IPS DF 19.7 (cell line): ENCODE measurements at regions not wholly inside any gene's neighbourhood (a gene's known extent, or its start where the extent isn't known, plus 50 kb on each side); places are given as distances from the start of the nearest gene placed in this dataset.

Experiments used
- DNase-seq: peaks from one replicate; pipeline ENCODE4 v3.0.0-alpha.2; 2013; ENCODE audit warnings: low read depth, low spot score

DNA sequence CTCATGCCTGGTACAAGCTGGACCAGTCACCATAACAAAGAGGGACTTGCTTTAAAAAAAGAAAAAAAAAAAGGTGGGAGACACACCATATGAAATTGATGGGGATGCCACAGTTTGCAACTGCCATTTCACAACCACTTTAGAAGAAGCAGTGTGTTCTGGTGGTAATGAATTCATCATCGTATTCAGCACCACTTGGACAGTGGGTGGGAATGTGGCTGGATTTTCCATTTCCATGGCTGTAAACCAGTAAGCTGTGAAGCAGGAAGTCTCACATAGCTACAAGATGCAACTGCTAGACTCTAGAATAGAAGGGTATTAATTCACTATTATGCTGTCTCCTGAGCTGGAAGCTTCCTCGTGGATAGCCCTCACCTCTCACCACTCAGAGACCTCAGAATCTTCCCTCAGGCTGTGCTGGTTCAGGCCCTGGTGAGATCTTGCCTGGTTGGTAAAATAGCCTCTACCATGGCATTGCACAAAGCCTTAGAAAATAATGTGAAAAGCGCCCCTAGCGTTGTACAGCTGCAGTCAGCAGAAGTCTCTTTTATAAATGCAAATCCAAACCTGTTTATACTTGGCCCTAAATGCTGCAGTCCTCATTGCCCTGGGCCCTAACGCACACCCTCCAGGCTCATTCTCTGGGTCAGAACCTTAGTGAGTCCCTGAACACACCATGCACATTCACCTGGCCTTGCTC is 150.7 kb downstream of the KCTD15 start:
- DNase-seq = no peak

GRCh38 chr19:33948651-33949335 is 152.1 kb downstream of the KCTD15 start:
- DNase-seq = no peak

GRCh38 chr19:33950091-33950750 is 153.6 kb downstream of the KCTD15 start:
- no peak for DNase-seq

- DNase-seq = no peak
Measured at GRCh38 chr19:33953023-33953422, 156.4 kb downstream of the KCTD15 start.

DNA sequence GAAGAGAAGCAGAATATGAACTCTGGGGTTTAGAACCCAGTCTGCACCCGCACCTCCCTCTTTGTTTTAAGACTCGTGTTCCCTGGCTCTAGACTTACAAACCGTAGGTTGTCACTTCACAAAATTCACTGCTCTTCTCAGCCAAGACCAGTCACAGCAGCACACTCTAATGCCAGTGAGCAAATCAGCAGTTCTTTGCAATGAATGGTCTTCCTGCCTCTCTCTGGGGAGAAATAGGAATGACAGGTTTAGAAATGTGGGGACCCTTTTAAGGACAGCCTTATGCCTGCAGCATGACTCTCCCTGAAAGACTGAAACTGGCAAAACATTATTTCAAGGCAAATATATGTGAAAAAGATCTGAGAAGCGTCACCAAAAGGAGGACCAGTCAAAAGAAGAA is 156.9 kb downstream of the KCTD15 start:
- DNase-seq = no peak

DNA sequence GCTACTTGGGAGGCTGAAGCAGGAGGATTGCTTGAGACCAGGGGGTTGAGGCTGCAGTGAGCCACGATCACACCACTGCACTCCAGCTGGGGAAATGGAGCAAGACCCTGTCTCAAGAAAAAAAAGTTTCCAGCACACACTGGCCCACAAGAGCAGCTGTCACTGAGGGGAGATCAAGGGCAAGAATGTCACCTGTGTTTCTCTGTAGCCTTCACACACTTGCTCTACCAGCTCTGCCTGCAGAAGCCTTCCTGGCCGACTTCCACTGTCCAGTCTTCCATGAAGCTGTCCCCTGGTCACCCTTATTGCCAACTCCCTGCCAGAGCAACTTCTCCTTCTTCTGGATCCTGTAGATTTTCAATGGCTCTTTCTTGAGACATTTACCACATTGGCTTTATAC is 158.0 kb downstream of the KCTD15 start:
- DNase-seq = no peak

GRCh38 chr19:33956941-33957340 is 160.3 kb downstream of the KCTD15 start:
- no peak for DNase-seq

DNA sequence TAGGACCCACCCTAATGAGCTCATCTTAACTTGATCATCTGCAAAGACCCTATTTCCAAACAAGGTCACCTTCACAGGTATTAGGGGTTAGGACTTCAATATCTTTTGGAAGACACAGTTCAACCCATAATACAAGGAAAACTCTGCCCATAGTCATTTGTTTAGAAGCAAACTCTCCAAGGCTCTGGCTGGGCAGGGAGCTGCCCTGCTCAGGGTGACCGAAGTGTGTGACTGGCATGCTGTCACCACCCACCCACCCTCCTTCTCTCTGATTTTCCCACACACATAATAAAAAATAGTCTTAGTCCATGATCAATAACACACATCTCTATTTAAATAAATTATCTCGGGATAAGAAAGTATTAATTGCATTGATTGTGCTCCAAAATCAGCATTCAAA is 161.1 kb downstream of the KCTD15 start:
- DNase-seq = no peak

DNA sequence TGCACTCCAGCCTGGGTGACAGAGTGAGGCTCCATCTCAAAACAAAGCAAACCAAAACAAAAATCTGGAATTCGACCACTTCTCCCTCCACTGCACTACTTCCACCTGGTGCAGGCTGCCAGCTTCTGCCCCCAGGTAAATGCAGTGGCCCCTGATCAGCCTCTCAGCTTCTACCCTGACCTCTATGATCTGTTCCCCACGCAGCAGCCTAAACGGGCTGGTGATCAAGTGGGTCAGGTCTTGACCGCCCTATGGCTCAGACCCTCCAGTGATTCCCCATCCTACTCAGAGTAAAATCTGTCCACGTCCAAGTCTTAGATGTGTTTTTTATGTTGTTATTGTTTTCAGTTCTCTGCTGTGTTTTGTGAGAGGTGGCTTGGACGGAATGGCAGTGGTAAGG is 163.9 kb downstream of the KCTD15 start:
- DNase-seq = no peak

DNA sequence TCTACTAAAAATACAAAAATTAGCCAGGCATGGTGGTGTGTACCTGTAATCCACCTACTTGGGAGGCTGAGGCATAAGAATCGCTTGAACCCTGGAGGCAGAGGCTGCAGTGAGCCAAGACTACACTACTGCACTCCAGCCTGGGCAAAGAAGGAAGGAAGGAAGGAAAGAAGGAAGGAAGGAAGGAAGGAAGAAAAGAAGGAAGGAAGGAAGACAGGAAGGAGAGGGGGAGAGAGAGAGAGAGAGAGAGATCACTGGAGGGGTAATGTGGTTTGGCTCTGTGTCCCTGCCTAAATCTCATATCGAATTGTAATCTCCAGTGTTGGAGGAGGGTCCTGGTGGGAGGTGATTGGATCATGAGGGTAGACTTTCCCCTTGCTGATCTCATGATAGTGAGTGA is 165.5 kb downstream of the KCTD15 start:
- DNase-seq = no peak

DNA sequence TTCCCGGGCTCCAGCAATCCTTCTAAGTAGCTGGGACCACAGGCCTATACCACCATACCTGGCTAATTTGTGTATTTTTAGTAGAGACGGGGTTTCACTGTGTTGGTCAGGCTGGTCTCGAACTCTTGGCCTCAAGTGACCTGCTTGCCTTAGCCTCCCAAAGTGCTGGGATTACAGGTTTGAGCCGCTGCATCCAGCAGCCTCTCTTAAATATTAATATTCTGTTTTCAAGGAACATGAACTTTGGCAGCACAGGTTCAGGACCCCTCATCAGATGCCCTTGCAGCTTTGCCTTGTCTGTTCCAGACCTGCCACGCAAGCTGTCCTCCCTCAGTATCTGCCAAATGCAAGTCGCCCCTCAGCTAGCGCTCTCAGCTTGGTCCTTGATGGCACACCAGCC is 166.8 kb downstream of the KCTD15 start:
- DNase-seq = no peak

- DNase-seq = no peak
Measured at GRCh38 chr19:33971073-33971472, 174.4 kb downstream of the KCTD15 start.

GRCh38 chr19:33977756-33978685 is 181.4 kb downstream of the KCTD15 start:
- DNase-seq = no peak

DNA sequence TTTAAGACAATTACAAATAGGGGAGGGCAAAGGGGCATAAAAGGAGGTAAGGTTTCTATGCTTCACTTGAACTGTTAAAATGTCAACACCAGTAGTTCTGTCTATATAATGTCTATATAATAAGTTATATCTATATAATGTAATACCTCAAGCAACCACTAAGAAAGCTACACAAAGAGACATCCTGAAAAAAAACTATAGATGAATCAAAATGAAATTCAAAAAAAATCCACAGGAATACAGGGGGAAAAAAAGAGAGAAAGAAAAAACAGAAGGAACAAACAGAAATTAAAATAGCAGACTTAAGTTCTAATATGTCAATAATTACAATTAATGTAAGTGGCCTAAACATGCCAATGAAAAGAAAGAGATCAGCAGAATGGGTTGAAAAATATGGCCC is 186.0 kb downstream of the KCTD15 start:
- no peak for DNase-seq

DNA sequence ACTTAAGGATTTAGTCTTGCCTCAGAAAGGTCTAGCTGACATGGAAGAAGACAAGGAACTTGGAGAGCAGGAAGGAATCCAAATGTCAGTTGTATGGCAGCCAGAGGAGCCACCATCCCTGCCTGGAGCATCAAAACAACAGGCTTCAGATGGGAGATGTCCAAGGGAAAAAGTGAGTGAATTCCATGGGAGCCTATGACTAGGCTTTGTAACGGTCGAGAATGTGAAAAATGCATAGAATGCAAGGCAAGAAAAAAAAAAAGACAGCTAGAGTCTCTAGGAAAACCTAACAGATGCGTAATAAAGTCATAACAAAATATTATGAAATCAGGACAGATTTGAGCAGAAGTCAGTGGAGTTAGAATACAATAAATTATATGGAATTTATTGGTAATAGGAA is 183.7 kb upstream of the LSM14A start:
- peak; percentile 3 for DNase-seq

DNA sequence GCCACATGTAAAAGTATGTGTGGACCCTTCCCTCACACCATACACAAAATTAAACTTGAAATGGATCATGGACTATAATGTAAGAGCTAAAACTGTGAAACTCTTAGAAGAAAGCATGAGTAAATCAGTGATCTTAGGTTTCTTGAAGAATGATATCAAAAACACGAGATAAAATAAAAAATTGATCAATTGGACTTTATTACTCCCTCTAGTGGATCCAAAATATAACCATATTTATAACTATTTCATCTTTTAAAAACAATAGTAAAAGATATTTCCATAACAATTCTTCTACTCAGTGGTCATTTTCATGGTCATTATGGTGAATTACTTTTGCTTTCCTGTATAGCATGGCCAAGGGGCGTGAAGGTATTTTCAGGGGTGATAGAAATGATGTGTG is 174.6 kb upstream of the LSM14A start:
- DNase-seq = no peak

DNA sequence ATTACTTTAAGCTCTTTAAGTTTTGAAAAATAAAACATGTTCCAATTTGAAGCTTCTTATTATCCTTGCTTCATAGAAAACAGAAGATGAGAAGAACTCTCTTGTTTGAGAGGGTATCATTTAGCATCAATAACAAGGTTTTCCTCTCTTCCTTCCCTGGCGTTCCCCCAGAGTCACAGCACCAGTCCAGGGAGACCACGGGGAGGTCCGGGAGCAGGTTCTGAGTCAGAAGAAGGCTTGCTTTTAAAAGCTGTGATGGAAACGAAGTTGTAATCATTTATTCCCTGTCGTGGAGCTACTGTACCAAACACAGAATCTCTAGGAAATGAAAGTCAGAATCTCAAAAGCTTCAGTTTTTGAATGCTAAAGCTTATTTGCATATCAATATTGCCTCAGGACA is 174.0 kb upstream of the LSM14A start:
- no peak for DNase-seq

DNA sequence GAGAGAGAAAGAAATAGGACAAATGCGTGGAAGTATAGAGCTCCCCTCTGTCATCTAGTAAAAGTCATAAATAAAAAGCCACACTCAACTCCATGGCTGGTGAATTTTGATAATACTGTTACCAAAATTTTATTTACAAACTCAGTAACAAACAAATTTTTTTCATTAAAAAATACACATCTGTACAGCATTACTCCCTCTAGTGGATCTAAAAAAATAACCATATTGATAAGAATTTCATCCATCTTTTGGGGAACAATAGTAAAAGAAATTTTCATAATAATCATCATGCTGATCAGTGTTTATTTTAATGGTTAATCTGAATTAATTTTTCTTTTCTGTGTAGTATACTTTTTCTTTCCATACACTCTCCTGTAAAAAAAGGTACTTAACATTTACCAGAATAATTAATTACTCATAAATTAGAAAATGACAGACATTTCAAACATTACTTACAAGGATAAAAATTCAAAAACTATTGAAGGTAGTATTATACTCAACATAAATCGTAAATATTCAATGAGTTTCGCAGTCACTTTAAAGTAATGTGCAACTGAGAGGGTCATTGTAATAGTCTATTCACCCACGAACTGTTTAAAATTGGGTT is 173.5 kb upstream of the LSM14A start:
- no peak for DNase-seq

- no peak for DNase-seq
Measured at GRCh38 chr19:34017024-34017423, 155.3 kb upstream of the LSM14A start.

- DNase-seq = no peak
Measured at GRCh38 chr19:34017601-34018000, 154.7 kb upstream of the LSM14A start.

- DNase-seq = no peak
Measured at GRCh38 chr19:34018546-34018945, 153.8 kb upstream of the LSM14A start.

- no peak for DNase-seq
Measured at GRCh38 chr19:34023381-34023780, 148.9 kb upstream of the LSM14A start.
